HG03457 (cell line): ENCODE measurements at regions not wholly inside any gene's neighbourhood (a gene's known extent, or its start where the extent isn't known, plus 50 kb on each side); places are given as distances from the start of the nearest gene placed in this dataset.

Experiments
- ATAC-seq: cut with Tn5 transposase; IDR thresholded peaks from one replicate; pipeline ENCODE4 v1.9.1; 2021; ENCODE audit warnings: moderate number of reproducible peaks; ENCODE audit not compliant: unreplicated experiment

GRCh38 chr16:85187447-85187846 is 75.2 kb upstream of the CIBAR2 start:
- ATAC-seq: no peak

DNA sequence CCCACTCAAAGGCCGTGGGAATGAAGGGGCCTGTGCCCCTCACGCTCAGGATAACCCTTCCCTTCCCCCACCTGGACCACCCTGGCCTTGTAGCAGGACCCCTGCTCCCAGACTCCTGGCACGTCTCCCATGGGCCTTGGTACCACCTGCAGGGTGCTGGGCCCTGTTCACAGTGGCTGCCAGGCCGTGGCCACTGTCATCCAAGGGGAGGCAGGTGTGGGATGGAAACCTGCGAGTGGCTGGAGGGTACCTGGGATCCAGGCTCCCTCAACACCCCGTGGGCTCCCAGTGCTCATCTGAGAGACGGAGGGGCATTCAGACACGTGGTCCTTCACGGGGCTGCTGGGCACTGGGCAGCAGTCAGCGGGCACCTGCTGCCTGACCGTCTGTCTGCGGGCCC is 75.6 kb upstream of the CIBAR2 start:
- ATAC-seq: no peak

- no peak for ATAC-seq
These were observed 76.8 kb upstream of the CIBAR2 start for GRCh38 chr16:85188822-85189672.

DNA sequence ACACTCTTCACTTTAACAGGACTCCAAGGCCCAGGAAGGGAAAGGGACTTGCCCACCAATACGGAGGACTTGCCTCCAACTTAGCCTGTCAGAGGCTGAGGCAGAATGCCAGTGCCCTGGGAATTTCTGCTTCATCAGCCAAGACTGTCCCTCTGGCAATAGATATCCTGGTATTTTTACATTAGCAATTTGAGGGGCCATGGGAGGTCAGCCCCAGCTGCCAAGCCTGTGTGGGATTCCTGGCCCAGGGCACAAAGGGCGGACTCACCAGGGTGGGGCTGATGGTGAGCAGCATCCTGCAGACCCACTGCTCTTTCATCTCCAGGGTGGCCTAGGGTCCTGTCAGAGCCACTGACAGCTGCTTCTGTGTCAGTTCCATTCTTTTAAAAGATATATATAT is 78.3 kb upstream of the CIBAR2 start:
- ATAC-seq: no peak

DNA sequence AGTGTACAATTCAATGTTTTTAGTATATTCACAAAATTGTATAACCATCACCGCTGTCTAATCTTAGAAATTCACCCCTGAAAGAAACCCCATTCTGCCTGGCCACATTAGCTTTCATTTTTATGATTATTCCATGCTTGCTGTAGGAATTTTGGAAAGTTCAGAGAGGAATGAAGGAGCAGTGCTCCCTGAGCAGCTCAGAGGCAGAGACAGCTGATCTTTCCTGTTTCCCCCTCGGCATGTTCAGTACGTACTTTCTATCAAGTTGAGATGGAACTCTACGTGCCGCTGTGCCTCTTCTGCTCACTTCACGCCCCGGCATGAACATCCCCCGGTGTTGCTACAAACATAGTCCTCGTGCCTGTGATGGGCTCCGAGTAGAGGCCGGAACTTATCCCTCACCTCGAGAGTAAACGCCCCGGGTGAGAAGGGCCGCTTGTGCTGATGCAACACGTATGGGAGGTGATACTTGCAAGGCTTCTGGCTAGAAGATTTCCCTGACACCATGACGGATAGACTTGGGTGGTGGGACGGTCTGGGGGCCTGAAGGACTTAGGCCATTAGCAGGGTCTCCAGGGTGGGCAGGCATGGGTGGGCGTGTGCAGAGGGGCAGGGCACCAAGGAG is 79.2 kb upstream of the CIBAR2 start:
- no peak for ATAC-seq

DNA sequence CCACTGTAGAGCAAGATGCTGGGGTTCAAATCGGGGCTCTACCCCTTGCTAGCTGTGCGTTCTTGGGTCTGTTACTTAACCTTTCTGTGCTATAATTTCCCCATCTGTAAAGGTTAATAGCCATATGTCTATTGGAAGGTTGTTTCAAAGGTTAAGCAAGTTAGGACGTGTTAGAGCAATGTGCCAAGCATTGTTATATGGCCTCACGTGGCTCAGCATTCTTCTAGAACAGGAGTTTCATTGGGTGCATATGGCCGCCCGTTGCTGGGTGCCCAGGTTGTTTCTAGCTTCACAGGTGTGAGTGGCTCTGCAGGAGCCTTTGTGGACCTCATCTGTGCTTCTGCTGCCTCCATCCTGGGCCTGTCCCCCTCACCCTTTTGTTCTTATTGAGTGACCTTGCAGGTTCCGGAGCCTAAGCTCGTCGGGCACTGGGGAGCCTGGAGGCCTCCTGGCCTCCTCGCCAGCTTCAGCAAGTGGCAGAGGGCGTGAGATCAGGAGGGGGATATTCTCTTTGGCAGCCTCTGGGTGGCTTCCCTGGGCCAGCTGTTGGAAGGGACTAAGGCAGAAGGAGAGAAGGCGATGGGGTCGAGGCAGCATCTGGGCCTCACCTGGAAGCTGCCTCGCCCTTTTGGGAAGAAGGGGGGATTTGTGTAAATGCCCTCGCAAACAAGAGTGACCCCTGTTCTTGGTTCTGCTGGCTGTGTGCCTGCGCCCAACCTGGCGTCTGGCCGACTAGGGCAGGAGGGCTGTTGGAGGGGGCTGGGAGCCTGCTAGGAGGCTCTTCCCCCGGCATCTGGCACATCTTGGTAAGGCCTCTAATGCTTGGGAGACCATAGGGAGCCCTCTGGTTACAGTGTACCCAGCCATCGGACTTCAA is 80.2 kb upstream of the CIBAR2 start:
- ATAC-seq: no peak

GRCh38 chr16:85193115-85193493 is 80.8 kb upstream of the CIBAR2 start:
- no peak for ATAC-seq

DNA sequence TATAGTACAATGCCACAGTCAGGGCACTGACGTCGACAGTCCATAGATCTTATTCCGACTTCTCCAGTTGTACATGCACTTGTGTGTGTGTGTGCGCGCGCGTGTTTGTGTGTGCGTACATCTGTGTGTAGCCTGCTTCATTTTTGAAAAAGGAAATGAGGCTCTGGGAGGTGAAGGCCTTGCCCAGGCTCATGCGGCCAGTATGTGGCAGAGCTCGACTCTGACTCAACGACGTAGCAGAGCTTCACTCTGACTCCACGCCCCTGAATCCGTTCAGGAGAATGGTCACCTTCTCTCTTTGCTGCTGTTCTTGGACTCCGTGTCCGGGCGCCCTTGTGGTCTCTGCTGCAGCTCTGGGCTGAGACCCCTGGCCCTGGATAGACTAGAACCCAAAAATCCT is 81.6 kb upstream of the CIBAR2 start:
- ATAC-seq: no peak

DNA sequence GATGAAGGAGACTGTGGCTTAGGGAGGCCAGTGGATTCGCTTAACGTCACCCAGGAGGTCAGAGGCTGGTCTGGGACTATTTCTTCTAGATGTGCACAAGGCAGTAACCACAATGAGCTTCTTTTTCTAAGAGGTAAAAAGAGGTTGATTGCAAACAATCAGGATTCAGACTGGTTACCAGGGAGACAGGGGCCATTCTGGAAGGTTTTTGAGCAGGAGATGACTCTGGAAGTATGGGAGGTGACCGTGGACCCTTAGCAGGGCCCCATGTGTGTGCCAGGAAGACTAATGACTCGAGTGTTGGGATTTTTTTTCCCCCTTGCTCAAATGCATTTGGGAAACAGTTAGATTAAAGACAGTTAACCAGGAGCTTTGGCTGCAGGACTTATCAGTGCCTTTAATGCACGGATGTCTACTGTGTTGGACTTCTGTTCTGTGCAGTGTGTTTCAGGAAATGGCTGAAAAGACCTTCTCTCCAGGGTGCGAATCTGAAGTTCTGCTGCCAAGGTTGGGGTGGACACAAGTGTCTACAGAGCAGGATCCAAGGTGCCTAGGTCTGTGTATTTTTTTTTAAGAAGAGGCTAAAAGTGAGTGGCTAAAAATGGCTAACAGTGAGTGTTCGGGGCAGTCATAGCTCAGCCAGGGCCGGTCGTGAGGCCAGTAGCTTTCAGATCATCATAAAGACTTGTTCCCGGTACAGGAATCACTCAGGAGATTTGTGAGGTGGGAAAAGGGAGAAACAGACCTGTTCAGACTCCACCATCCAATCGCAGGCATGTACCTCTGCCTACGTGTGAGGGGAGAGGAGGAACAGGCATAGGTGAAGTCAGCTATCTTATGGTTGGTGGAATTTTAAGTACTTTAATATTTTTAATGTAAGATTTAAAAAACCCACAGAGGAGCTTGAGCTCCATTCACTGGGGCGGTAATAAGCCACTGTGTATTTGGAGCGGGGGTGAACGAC is 82.3 kb upstream of the CIBAR2 start:
- ATAC-seq: no peak

DNA sequence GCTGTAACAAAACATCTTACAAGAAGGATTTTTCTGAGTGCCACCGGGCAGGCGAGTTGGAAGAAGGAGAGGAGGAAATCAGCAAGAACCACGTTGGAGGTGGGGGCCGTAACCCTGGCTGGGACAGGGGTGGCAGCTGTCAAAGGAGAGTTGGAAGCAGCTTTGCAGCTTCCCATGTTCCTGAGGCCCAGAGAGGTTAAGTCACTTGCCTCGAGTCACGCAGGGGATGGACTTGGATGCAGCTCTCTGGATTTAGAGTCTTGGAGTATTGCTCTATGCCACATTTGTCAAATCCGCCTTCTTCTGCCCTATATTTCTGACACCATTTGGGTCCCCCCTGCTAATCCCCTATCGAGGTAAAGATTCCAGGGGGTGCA is 83.0 kb upstream of the CIBAR2 start:
- ATAC-seq: no peak

DNA sequence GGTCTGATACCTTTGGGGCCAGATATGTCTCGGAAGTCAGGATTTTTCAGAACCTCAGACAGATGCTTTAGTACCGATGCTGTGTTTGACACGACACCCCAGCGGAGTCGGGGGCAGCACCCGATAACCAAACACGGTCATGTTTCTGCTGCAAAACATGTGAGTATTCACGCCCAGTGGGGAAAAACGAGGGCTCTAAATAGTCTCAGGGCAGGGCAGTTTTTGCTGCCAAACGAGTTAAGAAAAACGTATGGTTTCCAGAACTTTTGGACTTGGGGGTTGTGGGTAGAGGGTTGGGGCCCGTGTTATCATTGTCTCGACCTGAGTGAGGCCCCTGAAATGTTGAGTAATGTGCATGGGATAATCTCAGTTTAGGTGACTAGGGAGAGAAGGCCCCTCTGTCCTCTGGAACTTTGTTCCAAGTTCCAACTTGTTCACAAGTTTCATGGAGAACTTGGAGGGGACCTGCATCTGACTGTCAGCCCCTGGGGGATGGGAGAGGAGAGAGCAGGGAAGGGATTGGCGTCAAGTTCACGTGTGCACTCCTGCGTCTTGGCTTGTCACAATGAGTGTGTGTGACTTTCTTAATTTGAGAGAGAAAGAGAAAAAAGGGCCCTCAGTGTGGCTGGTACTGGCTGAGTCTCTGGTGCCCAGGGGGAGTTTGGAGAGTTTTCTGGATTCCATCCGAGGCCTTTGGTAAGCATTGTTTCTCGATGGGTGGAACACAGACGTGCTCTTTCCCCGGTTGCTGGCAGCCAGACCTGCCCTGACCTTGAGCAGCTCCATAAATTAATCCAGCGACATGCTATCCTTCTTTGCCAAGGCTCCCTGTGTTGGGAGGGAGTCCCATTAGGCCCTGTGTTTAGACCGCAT is 83.9 kb upstream of the CIBAR2 start:
- ATAC-seq: no peak

DNA sequence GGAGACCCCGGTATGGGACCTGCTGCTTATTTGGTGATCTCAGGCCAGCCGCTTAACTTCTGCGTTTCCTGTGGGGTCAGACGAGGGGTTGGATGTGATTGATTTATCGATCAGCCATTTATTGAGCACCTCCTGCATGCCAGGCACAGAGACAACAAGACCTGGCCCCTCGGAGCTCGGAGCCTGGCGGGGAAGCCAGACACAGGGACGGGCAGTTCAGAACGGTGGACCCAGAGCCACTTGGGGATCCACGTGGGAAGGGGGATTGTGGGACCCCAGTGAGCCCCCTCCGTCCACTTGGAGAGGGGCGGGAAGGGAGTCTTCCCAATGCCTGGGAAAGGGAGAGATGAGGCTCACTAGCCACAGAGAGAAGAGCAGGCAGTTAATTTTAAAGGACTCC is 84.7 kb upstream of the CIBAR2 start:
- ATAC-seq: no peak

- no peak for ATAC-seq
These were observed 85.6 kb upstream of the CIBAR2 start for GRCh38 chr16:85197611-85198566.

DNA sequence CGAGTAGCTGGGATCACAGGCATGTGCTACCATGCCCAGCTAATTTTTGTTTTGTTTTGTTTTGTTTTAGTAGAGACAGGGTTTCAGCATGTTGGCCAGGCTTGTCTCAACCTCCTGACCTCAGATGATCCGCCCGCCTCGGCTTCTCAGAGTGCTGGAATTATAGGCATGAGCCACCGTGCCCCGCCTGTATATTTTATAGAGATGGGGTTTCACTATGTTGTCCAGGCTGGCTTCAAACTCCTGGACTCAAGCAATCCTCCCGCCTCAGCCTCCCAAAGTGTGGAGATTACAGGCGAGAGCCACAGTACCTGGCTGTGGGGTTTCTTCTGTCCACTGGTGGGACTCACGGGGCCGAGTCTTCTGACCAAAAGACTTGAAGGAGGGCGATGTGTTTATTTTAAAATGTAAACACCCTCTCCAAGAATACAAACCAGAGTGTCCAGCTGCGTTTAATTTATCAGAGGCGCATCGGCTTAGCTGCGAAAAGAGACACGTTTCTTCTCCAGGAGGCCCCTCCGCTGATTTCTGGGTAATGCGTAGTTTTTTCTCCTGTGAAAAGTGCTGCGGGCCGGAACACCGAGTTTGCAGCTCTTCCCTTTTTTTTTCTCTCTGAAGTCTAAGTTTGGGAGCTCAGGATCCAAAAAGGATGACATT is 86.9 kb upstream of the CIBAR2 start:
- ATAC-seq: no peak

GRCh38 chr16:85199880-85200279 is 87.6 kb upstream of the CIBAR2 start:
- no peak for ATAC-seq

DNA sequence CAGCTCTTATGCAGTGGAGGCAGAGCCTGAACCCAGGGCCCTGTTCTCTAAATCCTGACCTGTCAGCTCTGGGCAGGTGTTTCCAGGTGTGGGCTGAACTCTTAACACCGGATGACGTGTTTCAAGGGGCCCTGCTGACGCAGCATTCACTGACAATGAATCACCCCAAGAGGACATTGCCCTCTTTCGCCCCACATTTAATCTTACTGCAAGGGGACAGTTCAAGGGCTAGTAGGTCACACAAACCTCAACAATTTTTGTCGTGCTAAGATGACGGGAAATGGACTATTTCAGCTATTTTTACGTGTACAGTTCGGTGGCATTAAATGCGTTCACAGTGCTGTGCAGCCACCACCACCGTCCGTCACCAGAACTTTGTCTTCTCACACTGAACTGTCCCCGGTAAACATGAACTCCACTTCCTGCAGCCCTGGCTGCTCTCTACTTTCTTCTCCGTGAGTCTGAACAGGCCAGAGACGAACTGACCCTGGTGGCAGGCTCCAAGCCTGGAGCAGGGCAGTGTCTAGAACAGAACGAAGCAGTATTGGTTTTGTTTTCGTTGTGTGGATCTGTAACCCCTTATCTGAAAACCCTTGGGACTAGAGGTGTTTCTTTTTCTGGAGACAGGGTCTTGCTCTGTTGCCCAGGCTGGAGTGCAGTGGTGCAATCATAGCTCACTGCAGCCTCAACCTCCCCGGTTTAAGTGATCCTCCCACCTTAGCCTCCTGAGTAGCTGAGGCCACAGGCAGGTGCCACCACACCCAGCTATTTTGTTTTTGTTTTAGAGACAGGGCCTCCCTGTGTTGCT is 88.4 kb upstream of the CIBAR2 start:
- no peak for ATAC-seq

DNA sequence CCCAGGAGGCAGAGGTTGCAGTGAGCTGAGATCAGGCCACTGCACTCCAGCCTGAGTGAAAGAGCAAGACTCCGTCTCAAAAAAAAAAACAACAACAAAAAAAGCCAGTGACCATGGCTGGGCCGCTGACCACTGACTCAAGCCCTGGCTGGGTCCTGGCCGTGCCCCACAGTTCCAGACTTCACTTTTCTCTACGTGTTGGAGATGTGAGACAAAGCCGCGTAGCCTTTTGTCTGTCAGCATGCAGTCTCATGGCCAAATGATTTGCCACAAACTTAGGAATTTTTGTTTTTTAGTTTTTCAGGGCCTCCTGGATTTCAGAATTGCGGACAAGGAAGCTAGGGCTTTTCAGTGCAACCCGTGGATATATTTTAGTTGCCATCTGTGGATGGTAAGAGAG is 89.3 kb upstream of the CIBAR2 start:
- ATAC-seq: no peak
